Stimulated activated naive CD8-positive, alpha-beta T cell treated with anti-CD3 and anti-CD28 coated beads, Interleukin-15, Interleukin-2, amounts not matched to agents 100 ng/mL and 50 ng/mL, for 24 hours (primary cell): ENCODE measurements at regions not wholly inside any gene's neighbourhood (a gene's known extent, or its start where the extent isn't known, plus 50 kb on each side); places are given as distances from the start of the nearest gene placed in this dataset.

Experiments
- H3K27ac Mint-ChIP-seq: one replicate; pipeline ENCODE4 v1.8.0; 2021; ENCODE audit warnings: mild to moderate bottlenecking, mixed read lengths
- H3K27me3 Mint-ChIP-seq: one replicate; pipeline ENCODE4 v1.8.0; 2021; ENCODE audit warnings: mixed read lengths
- H3K36me3 Mint-ChIP-seq: one replicate; pipeline ENCODE4 v1.8.0; 2021; ENCODE audit warnings: low read depth, mixed read lengths
- H3K4me1 Mint-ChIP-seq: one replicate; pipeline ENCODE4 v1.8.0; 2021; ENCODE audit warnings: low read depth, mixed read lengths
- H3K4me3 Mint-ChIP-seq: one replicate; pipeline ENCODE4 v1.8.0; 2021; ENCODE audit warnings: mild to moderate bottlenecking, mixed read lengths
- H3K9me3 Mint-ChIP-seq: one replicate; pipeline ENCODE4 v1.8.0; 2021; ENCODE audit warnings: mixed read lengths

DNA sequence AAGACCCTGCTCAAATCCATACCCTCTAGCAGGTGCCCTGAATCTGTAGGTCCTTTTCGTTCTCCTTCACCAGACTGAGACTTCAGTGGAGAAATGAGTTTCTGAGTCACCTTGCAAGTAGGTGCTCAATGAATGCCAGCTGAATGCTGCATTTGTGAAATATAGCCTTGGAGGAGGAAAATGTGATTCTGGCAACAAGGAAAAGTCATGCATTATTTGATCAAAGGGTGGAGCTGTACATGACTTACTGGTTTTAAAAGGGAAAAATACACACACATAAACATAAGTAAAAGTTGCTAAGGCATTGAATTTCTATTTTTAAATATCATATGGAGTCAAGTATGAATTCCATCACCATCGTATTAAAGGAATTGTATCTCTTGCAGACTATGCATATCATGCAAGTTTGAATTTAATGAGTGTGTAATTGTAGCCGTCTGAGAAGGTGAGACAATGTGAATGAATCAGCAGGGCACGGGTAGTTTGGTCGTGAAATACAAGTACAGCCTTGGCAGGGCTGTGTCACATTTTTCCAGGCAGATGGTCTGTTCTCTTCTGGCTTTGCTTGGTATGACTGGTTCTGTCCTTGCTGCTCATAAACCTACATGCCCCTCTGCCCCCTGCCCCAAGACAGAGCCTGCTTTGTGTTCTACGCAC lies 160.8 kb downstream of the COL6A3 start:
- Mint-ChIP-seq H3K27me3 (peaks cover 31% of the 10 kb centered on the region), H3K27ac (no peak overlapping the region), H3K4me3 (no peak overlapping the region)

DNA sequence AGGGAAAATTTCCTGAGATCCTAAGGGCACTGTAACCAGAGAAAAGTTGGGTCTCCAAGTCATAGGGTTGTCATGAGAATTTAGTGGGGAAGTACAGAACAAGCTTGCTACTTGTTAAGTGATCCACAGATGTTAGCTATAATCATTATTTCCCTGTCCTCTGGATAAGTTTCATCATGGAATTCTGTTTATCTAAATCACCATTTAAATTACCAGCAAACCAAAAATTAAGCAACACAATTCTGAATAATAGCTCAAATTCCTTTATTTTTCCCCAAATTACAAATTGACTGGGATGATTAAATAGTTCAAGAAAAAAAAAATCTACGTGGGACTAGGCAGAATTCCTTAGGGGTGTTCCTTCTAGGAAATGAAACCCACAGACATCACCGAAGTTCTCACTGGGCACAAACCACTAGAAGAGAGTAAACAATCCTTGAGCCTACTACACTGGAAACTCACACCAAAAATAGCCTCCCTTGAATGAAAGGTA lies 159.5 kb downstream of the COL6A3 start:
- Mint-ChIP-seq H3K4me3 (no peak overlapping the region), H3K27me3 (peaks cover 28% of the 10 kb centered on the region), H3K9me3 (no peaks in the 10 kb centered on the region), H3K36me3 (no peaks in the 10 kb centered on the region), H3K27ac (no peak overlapping the region), H3K4me1 (peaks cover 9% of the 10 kb centered on the region)

More for the DNA sequence above, 160.8 kb downstream of the COL6A3 start:
- Mint-ChIP-seq H3K4me1 (peaks cover 8% of the 10 kb centered on the region), H3K9me3 (no peaks in the 10 kb centered on the region), H3K36me3 (no peaks in the 10 kb centered on the region)

GRCh38 chr2:237254911-237255578 lies 158.9 kb downstream of the COL6A3 start:
- Mint-ChIP-seq H3K4me1 (peaks cover 9% of the 10 kb centered on the region), H3K27ac (no peak overlapping the region), H3K27me3 (peaks cover 24% of the 10 kb centered on the region), H3K36me3 (no peaks in the 10 kb centered on the region), H3K9me3 (no peaks in the 10 kb centered on the region), H3K4me3 (no peak overlapping the region)

- Mint-ChIP-seq H3K27ac (no peak overlapping the region), H3K9me3 (no peaks in the 10 kb centered on the region), H3K4me1 (peaks cover 9% of the 10 kb centered on the region), H3K27me3 (peaks cover 21% of the 10 kb centered on the region), H3K36me3 (no peaks in the 10 kb centered on the region), H3K4me3 (no peak overlapping the region)
Observed at GRCh38 chr2:237256887-237257286, 157.1 kb downstream of the COL6A3 start.

GRCh38 chr2:237257471-237257951 lies 156.5 kb downstream of the COL6A3 start:
- no peaks in the 10 kb centered on the region for H3K36me3 Mint-ChIP-seq
- no peak overlapping the region for H3K4me3 Mint-ChIP-seq
- peaks cover 9% of the 10 kb centered on the region for H3K4me1 Mint-ChIP-seq
- H3K9me3 Mint-ChIP-seq, result no peaks in the 10 kb centered on the region
- H3K27me3 Mint-ChIP-seq, result peaks cover 17% of the 10 kb centered on the region
- H3K27ac Mint-ChIP-seq, result no peak overlapping the region

GRCh38 chr2:237258116-237258515 lies 155.8 kb downstream of the COL6A3 start:
- Mint-ChIP-seq H3K4me1 (peaks cover 9% of the 10 kb centered on the region), H3K36me3 (no peaks in the 10 kb centered on the region), H3K27ac (no peak overlapping the region), H3K27me3 (peaks cover 12% of the 10 kb centered on the region), H3K4me3 (no peak overlapping the region), H3K9me3 (no peaks in the 10 kb centered on the region)

DNA sequence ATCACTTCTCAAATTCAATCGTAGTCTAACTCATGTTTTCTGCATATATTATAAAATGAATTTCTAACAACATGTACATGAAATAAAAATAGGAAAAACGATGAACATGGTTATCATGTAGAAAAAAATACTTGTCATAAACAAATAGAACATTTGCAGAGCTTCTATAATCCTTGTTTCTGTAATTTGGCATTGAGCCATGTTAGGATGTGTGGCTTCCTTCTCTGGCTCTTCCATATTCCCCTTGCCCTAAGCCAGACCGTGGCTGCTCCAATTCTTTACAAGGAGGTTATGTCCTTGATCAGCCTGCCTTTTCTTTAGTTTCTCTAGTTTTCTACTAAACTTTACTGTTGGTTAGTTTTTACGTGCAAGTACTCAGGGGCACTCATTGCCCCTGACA lies 155.3 kb downstream of the COL6A3 start:
- Mint-ChIP-seq H3K4me1 (peaks cover 9% of the 10 kb centered on the region), H3K9me3 (no peaks in the 10 kb centered on the region), H3K4me3 (no peak overlapping the region), H3K27ac (no peak overlapping the region), H3K36me3 (no peaks in the 10 kb centered on the region), H3K27me3 (peaks cover 9% of the 10 kb centered on the region)

DNA sequence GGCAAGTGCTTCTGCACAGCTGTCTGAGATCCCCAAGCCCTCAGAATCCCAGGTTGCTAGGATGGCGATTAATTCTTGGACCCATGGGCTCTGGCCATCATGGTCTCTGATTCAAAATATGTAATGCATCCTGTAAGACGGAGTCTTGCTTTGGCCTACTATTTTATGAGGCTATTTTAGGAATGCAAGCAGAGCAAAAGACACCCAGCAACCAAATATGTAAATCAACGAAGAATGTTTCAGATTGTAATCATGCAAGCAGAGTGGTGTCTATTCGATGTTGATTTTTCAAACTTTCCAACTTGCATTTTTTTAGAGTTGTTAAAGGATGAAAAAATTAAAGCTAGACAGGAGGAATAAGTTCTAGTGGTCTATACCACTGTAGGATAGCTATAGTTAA lies 154.8 kb downstream of the COL6A3 start:
- Mint-ChIP-seq H3K36me3 (no peaks in the 10 kb centered on the region), H3K4me3 (no peak overlapping the region), H3K27me3 (peaks cover 9% of the 10 kb centered on the region), H3K4me1 (peaks cover 9% of the 10 kb centered on the region), H3K9me3 (no peaks in the 10 kb centered on the region), H3K27ac (no peak overlapping the region)

DNA sequence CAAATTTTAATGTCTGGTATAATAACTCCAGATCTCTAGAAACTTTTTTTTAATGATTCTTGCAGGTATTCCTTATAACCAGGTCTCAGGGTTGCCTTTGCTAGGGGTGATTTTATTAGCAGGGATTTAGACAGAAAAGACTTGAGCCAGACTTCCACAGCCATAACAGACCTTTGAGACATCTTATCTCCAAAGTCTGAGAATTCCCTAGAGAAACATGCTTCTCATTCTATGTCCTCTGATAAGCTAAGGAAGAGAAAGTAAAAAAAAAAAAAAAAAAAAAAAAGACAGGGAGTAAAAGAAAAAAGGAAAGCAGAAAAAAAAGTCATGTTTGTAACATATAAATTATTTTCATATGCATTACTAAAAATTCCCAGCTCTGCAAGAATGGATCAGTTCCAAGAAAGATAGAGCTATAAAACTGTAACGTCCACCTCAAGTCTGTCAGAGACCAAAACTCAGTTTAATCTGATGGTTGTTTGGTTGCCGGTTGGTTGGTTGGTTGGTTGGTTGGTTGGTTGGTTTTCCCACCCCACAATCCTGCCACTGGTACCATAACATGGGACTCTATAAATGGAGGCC lies 153.8 kb downstream of the COL6A3 start:
- Mint-ChIP-seq H3K36me3 (no peaks in the 10 kb centered on the region), H3K27me3 (peaks cover 5% of the 10 kb centered on the region), H3K4me1 (peaks cover 9% of the 10 kb centered on the region), H3K27ac (no peak overlapping the region), H3K4me3 (no peak overlapping the region), H3K9me3 (no peaks in the 10 kb centered on the region)

DNA sequence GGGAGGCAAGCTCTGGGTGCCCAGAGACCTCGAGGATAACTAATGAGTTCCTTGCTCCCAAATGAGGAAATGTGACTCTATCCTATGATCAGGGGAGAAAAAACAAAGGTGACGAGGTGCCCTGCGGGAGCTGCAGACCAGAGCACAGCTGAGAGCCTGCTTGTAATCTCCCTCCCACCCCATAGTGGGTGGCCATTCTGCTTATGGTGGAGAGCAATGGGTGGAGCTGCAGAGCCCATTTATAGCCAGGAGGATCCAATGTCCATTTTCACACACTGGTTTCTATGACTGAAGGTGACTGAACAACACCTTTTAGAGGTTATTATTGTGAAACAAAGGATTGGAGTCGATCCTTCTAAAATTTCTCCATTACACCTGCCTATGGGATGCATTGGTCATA lies 153.3 kb downstream of the COL6A3 start:
- no peaks in the 10 kb centered on the region for H3K9me3 Mint-ChIP-seq
- H3K4me3 Mint-ChIP-seq, result no peak overlapping the region
- H3K27ac Mint-ChIP-seq, result no peak overlapping the region
- H3K4me1 Mint-ChIP-seq, result peaks cover 9% of the 10 kb centered on the region
- peaks cover 3% of the 10 kb centered on the region for H3K27me3 Mint-ChIP-seq
- H3K36me3 Mint-ChIP-seq, result no peaks in the 10 kb centered on the region

GRCh38 chr2:237261327-237261726 lies 152.6 kb downstream of the COL6A3 start:
- Mint-ChIP-seq H3K27me3 (no peaks in the 10 kb centered on the region), H3K27ac (no peak overlapping the region), H3K36me3 (no peaks in the 10 kb centered on the region), H3K9me3 (no peaks in the 10 kb centered on the region), H3K4me1 (peaks cover 9% of the 10 kb centered on the region), H3K4me3 (no peak overlapping the region)

GRCh38 chr2:237262838-237263771 lies 150.9 kb downstream of the COL6A3 start:
- Mint-ChIP-seq H3K27ac (no peak overlapping the region), H3K27me3 (no peaks in the 10 kb centered on the region), H3K36me3 (no peaks in the 10 kb centered on the region), H3K4me1 (peaks cover 2% of the 10 kb centered on the region), H3K4me3 (no peak overlapping the region), H3K9me3 (no peaks in the 10 kb centered on the region)

DNA sequence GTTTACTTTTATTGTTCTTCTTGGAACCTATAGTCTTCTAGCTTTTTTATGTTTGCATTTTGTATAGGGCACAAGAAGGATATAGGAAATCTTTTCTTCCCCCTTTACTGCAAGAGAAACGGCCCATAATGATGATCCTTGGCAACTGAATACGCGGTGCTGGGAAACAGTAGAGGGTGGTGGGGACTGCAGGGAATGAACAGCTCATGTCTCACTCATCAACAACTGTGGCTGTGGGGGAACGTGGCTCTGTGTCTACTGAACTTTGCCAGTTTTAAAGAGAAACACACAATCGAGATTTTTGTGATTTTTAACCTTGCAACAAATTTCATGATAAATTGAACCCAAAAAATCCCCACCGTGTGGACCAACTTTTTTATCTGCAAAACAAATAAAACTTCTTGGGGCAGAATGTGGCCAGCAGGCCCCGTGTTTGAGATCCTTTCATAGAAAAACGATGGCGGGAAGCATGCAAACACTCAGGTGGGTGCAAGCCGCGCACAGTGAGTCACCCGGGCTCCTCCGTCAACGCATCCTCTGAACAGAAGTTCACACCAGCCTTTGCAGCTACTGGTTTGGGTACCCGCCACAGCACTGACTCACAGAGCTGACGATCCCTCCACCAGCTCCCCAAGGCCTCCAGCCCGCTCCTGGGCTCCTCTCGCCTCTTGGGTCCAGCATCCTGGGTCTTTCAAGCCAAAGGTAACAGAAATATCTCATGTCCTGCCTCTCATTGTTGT lies 149.3 kb downstream of the COL6A3 start:
- Mint-ChIP-seq H3K4me3 (no peak overlapping the region), H3K4me1 (no peaks in the 10 kb centered on the region), H3K36me3 (no peaks in the 10 kb centered on the region), H3K9me3 (no peaks in the 10 kb centered on the region), H3K27me3 (peaks cover 4% of the 10 kb centered on the region), H3K27ac (no peak overlapping the region)
